Femur (tissue), 1 donor: ENCODE measurements at regions not wholly inside any gene's neighbourhood (a gene's known extent, or its start where the extent isn't known, plus 50 kb on each side); places are given as distances from the start of the nearest gene placed in this dataset.

Experiments
- DNase-seq: peaks from one replicate; pipeline ENCODE4 v3.0.0-alpha.2; 2017

- DNase-seq = no peak
These were observed 86.3 kb upstream of the STEAP1B start for GRCh38 chr7:22586101-22586785.

GRCh38 chr7:22584179-22584578 lies 84.2 kb upstream of the STEAP1B start:
- no peak for DNase-seq

GRCh38 chr7:22582863-22583622 lies 83.1 kb upstream of the STEAP1B start:
- peak; percentile 69 for DNase-seq

- no peak for DNase-seq
These were observed 81.1 kb upstream of the STEAP1B start for GRCh38 chr7:22581099-22581498.

GRCh38 chr7:22579961-22580360 lies 80.0 kb upstream of the STEAP1B start:
- no peak for DNase-seq

- no peak for DNase-seq
These were observed 78.2 kb upstream of the STEAP1B start for GRCh38 chr7:22578007-22578733.

GRCh38 chr7:22577470-22578001 lies 77.5 kb upstream of the STEAP1B start:
- peak; percentile 50 for DNase-seq

- DNase-seq = no peak
These were observed 76.9 kb upstream of the STEAP1B start for GRCh38 chr7:22576612-22577469.

- no peak for DNase-seq
These were observed 74.9 kb upstream of the STEAP1B start for GRCh38 chr7:22574754-22575520.

- no peak for DNase-seq
These were observed 72.9 kb upstream of the STEAP1B start for GRCh38 chr7:22572937-22573336.

GRCh38 chr7:22572292-22572691 lies 72.3 kb upstream of the STEAP1B start:
- no peak for DNase-seq

GRCh38 chr7:22571766-22572165 lies 71.8 kb upstream of the STEAP1B start:
- DNase-seq = no peak

GRCh38 chr7:22569586-22570321 lies 69.8 kb upstream of the STEAP1B start:
- DNase-seq = no peak

GRCh38 chr7:22566592-22566991 lies 66.6 kb upstream of the STEAP1B start:
- DNase-seq = no peak

GRCh38 chr7:22566176-22566575 lies 66.2 kb upstream of the STEAP1B start:
- no peak for DNase-seq

- DNase-seq = no peak
These were observed 65.4 kb upstream of the STEAP1B start for GRCh38 chr7:22565315-22565811.

GRCh38 chr7:22564511-22565045 lies 64.6 kb upstream of the STEAP1B start:
- peak; percentile 78 for DNase-seq

- DNase-seq = peak; percentile 60
These were observed 63.7 kb upstream of the STEAP1B start for GRCh38 chr7:22563621-22564241.

- no peak for DNase-seq
These were observed 63.1 kb upstream of the STEAP1B start for GRCh38 chr7:22563032-22563501.
